Right lobe of liver (tissue), 4 donors: ENCODE measurements at regions not wholly inside any gene's neighbourhood (a gene's known extent, or its start where the extent isn't known, plus 50 kb on each side); places are given as distances from the start of the nearest gene placed in this dataset.

ENCODE experiments used
- POLR2A ChIP-seq: fragments of 450-650 bp; IDR thresholded peaks from one replicate; pipeline ENCODE4 v1.6.1; 2017; ENCODE audit warnings: antibody characterized with exemption, mild to moderate bottlenecking
- TF ChIP-seq, protein P1 (sequence below), 4 donors: fragments of 200-600 bp in 3 of 4; fragments of 450-650 bp in 1 of 4; IDR thresholded peaks; one replicate each; pipeline versions ENCODE4 v1.5.1 to v1.8.0; 2016 to 2022; ENCODE audit warnings: antibody characterized with exemption in 4 of 4, mild to moderate bottlenecking in 2 of 4
- donor health status: DM: no; HTN: no; CAD: no.
- donor health status: DM: no; HTN: no; CAD: no.
- donor health status: DM: no; HTN: yes; CAD: no.

DNA sequence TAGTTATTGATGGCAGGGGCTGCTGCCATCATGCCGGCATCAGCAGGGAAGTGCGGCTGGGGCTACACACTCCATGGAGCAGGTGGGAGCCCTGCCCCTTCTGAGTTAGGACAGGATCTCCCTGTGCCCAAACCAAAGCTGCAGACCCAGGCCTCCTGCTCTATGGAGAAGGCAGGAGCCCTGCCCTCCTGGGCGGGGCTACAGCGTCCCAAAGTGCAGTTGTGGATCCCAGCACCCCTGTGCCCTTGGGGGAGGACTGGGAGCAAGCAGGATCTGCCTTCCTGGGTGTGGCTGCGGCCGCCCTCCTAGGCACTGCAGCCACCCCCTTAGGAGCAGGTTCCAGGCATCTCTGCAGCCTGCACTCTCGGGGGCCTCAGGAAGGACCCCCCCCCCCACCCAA is 1392.4 kb upstream of the SLC39A10 start:
- TF ChIP-seq, protein P1, sequence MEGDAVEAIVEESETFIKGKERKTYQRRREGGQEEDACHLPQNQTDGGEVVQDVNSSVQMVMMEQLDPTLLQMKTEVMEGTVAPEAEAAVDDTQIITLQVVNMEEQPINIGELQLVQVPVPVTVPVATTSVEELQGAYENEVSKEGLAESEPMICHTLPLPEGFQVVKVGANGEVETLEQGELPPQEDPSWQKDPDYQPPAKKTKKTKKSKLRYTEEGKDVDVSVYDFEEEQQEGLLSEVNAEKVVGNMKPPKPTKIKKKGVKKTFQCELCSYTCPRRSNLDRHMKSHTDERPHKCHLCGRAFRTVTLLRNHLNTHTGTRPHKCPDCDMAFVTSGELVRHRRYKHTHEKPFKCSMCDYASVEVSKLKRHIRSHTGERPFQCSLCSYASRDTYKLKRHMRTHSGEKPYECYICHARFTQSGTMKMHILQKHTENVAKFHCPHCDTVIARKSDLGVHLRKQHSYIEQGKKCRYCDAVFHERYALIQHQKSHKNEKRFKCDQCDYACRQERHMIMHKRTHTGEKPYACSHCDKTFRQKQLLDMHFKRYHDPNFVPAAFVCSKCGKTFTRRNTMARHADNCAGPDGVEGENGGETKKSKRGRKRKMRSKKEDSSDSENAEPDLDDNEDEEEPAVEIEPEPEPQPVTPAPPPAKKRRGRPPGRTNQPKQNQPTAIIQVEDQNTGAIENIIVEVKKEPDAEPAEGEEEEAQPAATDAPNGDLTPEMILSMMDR (IDR thresholded peaks at IDR 0.05), result no peak
- TF ChIP-seq POLR2A, result no peak
